ENCODE measurements at regions not wholly inside any gene's neighbourhood (a gene's known extent, or its start where the extent isn't known, plus 50 kb on each side); places are given as distances from the start of the nearest gene placed in this dataset.

DNA sequence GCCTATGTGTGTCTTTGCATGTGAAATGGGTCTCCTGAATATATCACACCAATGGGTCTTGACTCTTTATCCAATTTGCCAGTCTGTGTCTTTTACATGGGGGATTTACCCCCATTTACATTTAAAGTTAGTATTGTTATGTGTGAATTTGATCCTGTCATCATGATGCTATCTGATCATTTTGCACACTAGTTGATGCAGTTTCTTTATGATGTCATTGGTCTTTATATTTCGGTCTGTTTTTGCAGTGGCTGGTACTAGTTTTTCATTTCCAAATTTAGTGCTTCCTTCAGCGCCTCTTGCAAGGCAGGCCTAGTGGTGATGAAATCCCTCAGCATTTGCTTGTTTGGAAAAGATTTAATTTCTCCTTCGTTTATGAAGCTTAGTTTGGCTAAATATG, 555.2 kb upstream of the BTBD3 start:
- TF ChIP-seq, protein P1, sequence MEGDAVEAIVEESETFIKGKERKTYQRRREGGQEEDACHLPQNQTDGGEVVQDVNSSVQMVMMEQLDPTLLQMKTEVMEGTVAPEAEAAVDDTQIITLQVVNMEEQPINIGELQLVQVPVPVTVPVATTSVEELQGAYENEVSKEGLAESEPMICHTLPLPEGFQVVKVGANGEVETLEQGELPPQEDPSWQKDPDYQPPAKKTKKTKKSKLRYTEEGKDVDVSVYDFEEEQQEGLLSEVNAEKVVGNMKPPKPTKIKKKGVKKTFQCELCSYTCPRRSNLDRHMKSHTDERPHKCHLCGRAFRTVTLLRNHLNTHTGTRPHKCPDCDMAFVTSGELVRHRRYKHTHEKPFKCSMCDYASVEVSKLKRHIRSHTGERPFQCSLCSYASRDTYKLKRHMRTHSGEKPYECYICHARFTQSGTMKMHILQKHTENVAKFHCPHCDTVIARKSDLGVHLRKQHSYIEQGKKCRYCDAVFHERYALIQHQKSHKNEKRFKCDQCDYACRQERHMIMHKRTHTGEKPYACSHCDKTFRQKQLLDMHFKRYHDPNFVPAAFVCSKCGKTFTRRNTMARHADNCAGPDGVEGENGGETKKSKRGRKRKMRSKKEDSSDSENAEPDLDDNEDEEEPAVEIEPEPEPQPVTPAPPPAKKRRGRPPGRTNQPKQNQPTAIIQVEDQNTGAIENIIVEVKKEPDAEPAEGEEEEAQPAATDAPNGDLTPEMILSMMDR (IDR thresholded peaks at IDR 0.05; ENCODE audit: borderline replicate concordance, control extremely low read depth, extremely low read depth, insufficient read depth, missing control alignments), result no peak
- in situ Hi-C loops (cut with MboI; ENCODE audit: low sequenced_read_pairs, unreplicated experiment), result no loop called here
- no peak for DNase-seq (ENCODE audit: low spot score)

DNA sequence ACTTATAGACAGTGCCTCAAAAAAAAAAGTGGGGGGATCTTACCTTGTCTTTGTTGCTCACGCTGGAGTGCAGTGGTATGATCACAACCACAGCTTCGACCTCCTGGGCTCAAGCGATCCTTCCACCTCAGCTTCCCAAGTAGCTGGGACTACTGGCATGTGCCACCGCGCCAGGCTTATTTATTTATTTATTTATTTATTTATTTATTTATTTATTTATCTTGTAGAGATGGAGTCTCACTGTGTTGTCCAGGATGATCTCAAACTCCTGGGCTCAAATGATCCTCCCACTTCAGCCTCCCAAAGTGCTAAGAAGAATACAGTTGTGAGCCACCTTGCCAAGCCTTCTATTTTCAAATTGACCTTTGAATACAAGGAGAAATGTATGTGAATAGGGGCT, 553.0 kb upstream of the BTBD3 start:
- no peak for DNase-seq (ENCODE audit: low spot score)
- TF ChIP-seq, protein P1 (IDR thresholded peaks at IDR 0.05; ENCODE audit: borderline replicate concordance, control extremely low read depth, extremely low read depth, insufficient read depth, missing control alignments), result no peak
- in situ Hi-C loops (cut with MboI; ENCODE audit: low sequenced_read_pairs, unreplicated experiment), result no loop called here

DNA sequence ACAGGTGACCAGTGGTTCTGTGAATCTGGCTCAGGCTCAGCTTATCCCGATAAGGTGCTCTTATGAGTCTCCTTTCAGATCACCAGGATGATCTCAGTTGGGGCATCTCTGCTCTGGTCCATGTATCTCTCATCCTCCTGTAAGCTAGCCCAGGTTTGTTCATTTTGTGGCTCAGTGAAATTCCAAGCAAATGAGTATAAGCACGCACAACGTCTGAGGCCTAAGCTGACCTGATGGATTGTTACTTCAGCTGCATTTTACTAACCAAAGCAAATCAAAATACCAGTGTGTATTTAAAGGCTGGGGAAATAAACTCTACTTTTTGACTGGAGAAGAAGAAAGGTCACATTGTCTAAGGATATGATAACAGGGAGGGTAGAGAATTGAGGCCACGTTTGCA, 551.0 kb upstream of the BTBD3 start:
- TF ChIP-seq, protein P1 (IDR thresholded peaks at IDR 0.05; ENCODE audit: borderline replicate concordance, control extremely low read depth, extremely low read depth, insufficient read depth, missing control alignments), result no peak
- in situ Hi-C loops (cut with MboI; ENCODE audit: low sequenced_read_pairs, unreplicated experiment), result no loop called here
- DNase-seq (ENCODE audit: low spot score), result no peak

DNA sequence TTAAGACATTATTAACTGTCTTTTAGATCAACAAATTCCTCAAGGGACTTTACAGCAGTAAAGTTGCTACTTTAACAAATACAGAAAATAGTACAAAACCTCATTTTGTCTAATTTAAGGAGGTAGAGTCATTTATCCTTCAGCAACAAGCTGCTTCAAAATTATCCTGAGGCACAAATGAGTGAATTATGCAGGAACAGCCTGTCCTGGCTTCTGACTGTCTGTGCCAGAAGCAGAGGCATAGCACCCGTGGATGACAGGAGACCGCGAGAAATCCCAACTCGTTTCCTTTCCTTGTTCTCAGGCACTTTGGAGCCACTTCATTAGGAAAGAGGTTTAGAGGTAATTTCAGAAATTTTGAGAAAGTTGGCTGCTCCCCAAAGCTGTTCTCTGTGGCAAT, 549.2 kb upstream of the BTBD3 start:
- in situ Hi-C loops (cut with MboI; ENCODE audit: low sequenced_read_pairs, unreplicated experiment), result no loop called here
- no peak for DNase-seq (ENCODE audit: low spot score)
- TF ChIP-seq, protein P1 (IDR thresholded peaks at IDR 0.05; ENCODE audit: borderline replicate concordance, control extremely low read depth, extremely low read depth, insufficient read depth, missing control alignments), result no peak

DNA sequence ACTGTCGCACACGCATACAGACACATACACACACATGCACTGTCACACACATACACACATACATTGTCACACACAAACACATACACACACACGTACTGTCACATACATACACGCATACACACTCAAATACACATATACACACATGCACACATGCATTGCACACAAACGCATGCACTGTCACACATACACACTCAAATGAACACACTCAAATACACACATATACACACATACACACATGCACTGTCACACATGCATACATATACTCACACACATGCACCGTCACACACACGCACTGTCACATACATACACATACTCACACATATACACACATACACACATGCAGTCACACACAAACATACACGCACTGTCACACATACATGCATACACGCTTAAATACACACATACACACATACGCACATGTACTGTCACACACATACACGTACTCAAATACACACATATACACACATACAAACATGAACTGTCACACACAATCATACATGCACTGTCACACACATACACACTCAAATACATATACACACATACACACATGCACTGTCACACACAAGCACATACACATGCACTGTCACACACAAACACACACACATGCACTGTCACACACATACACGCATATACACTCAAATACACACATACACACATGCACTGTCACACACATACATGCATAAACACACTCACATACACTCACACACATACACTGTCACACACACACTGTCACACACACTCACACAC, 548.6 kb upstream of the BTBD3 start:
- DNase-seq (ENCODE audit: low spot score), result no peak
- in situ Hi-C loops (cut with MboI; ENCODE audit: low sequenced_read_pairs, unreplicated experiment), result no loop called here
- TF ChIP-seq, protein P1 (IDR thresholded peaks at IDR 0.05; ENCODE audit: borderline replicate concordance, control extremely low read depth, extremely low read depth, insufficient read depth, missing control alignments), result no peak

DNA sequence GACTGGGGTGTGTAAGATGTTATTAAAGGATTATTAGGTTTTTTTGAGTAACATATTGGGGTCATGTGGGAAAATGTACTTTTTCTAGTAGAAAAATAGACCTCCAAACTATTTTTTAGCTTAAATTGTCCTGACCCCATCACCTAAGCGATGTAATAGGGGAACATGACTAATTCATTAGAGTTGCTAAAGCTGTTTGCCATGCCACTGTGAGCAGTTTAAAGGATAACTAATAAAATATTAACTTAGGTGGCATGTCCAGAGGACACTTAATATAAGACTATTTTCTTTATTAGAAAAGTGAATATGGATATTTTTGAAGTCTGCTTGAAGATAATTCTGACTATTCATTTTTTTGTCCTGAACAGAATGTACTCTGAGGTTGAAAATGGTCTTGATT, 545.9 kb upstream of the BTBD3 start:
- in situ Hi-C loops (cut with MboI; ENCODE audit: low sequenced_read_pairs, unreplicated experiment), result no loop called here
- TF ChIP-seq, protein P1 (IDR thresholded peaks at IDR 0.05; ENCODE audit: borderline replicate concordance, control extremely low read depth, extremely low read depth, insufficient read depth, missing control alignments), result no peak
- no peak for DNase-seq (ENCODE audit: low spot score)

All from GM13976 (cell line).